ENCODE measurements at regions not wholly inside any gene's neighbourhood (a gene's known extent, or its start where the extent isn't known, plus 50 kb on each side); places are given as distances from the start of the nearest gene placed in this dataset.

GRCh38 chr16:64426131-64426666 is 695.7 kb downstream of the CDH11 start:
- DNase-seq, result no peak
- intact Hi-C loops (cut with DNase I), result no loop called here

- DNase-seq, result no peak
- intact Hi-C loops (cut with DNase I), result no loop called here
Measured at GRCh38 chr16:64425381-64425780, 696.5 kb downstream of the CDH11 start.

DNA sequence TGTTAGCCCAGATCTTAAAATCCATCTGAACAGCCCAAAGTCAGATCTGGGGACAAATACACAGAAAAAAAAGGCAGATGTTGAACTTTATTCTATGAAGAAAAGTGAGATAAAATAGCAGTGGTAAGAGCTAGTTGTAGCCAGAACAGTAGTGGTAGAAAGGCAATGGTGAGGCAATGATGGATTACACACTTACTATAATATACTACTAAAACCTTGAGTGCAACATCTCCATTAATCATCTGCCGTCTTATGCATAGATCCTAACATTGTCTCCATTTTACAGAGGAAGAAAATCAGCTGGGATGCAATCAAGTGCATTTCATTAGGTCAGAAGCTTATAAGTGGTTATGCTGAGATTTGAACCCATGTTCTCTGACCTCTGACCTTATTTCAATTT is 699.6 kb downstream of the CDH11 start:
- no peak for DNase-seq
- intact Hi-C loops (cut with DNase I), result no loop called here

- intact Hi-C loops (cut with DNase I), result no loop called here
- DNase-seq, result no peak
Measured at GRCh38 chr16:64421515-64421914, 700.3 kb downstream of the CDH11 start.

DNA sequence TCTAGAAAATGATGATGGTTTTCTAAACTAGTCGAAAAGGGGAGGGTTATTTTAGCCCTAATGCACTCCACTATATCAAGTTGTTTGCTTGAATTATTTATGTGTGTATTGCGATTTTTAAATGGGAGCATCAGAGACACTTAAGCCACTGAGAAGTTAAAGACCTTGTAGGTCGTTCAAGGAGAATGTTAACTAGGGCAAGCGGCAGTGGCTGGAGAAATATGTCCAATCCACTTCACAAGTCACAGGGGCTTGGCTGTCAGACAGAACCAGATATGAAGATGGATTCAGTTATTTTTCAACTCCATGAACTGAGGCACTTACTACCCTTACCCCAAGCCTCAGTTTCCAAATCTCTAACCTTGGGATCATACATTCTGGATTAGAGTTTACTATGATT is 702.0 kb downstream of the CDH11 start:
- intact Hi-C loops (cut with DNase I), result no loop called here
- no peak for DNase-seq

DNA sequence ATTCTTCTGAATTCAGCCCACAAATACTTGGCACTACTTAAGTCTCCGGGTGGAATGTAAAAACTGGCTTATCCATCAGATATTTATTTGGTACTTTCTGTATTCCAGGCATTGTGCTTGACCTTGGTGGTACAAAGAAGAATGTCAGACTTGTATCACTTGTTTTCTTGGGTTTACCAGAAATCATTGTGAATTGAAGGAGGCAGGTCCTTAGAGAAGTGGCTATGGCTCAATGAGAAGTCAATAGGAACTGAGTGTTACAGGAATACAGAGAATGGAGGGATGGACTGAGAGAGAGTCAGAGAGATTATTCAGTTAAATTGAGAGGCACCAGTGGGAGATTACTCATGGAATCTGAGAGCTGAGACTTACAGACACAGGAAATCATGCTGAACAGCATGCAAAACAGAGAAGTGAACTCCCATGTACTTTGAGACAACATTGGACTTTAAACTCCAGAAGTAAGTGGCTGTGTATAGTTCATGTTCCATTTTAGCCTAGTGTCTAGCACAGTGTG is 704.1 kb downstream of the CDH11 start:
- intact Hi-C loops (cut with DNase I), result no loop called here

DNA sequence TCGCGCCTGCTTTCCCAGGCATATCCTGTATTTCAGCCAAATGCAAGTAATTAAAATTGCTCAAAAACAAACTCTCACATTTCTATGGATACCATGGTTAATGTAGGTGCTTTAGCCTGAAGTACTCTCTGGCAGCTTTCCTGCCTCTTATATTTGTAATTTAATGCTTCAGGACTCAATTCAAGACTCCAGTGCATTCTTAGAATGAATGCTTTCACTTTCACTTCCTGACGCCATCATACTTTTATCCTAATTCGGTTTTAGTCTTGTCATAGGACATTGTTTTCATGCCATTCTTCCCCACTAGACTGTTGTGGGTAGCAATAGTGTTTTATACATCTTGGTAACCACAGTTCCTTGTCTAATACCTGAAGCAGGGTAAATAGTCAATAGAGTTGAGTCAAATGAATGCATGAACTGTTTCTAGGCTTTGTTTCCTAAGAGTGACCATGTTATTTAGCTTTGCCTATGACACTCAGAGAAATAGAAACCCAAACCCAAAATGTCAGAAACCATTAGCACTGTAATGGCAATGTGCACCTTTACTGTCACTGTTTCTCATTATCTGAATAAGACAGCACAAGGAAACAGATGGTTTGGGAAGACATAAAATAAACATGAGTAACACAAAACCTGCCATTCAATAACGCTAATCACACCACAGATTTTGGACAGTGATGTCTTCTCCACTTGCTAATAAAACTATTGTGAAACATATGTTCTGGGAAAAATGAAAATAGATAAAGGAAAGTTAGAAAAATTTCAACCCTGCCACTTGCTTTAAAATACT is 705.5 kb downstream of the CDH11 start:
- no peak for DNase-seq

More for the DNA sequence above, 704.1 kb downstream of the CDH11 start:
- DNase-seq, result no peak

GRCh38 chr16:64412578-64413280 is 709.1 kb downstream of the CDH11 start:
- peak in 1 of 10 donors; percentile 14 for DNase-seq
- intact Hi-C loops (cut with DNase I), result no loop called here

More for the DNA sequence above, 705.5 kb downstream of the CDH11 start:
- intact Hi-C loops (cut with DNase I), result no loop called here

GRCh38 chr16:64410306-64410705 is 711.6 kb downstream of the CDH11 start:
- no peak for DNase-seq
- intact Hi-C loops (cut with DNase I), result no loop called here

DNA sequence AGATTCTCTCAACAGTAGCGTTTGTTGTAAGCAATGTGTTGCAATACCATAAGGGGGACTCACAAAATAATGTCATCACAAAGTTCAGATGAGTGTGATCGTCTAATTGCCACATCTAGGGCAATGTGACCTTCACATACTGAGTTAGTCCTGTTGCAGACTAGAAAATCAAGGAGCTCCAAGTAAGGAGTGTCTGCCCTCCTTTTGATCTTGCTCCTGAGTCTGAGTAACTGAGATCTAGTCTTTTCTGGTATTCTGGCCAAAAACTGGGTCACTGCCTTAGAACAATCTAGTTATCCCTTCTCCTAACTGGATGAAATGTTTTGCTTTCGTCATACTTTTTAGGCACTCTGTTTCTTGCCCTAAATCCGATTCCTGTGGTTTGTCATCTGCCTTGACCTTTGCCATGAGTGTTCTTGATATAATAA is 712.1 kb downstream of the CDH11 start:
- intact Hi-C loops (cut with DNase I), result no loop called here

GRCh38 chr16:64408699-64409098 is 713.2 kb downstream of the CDH11 start:
- DNase-seq, result no peak
- intact Hi-C loops (cut with DNase I), result no loop called here

More for the DNA sequence above, 712.1 kb downstream of the CDH11 start:
- DNase-seq, result no peak

- DNase-seq, result no peak
- intact Hi-C loops (cut with DNase I), result no loop called here
Measured at GRCh38 chr16:64406770-64407181, 715.1 kb downstream of the CDH11 start.

GRCh38 chr16:64403352-64403751 is 718.5 kb downstream of the CDH11 start:
- intact Hi-C loops (cut with DNase I), result no loop called here
- no peak for DNase-seq

GRCh38 chr16:64398793-64399192 is 723.1 kb downstream of the CDH11 start:
- intact Hi-C loops (cut with DNase I), result no loop called here
- no peak for DNase-seq

GRCh38 chr16:64397945-64398508 is 723.8 kb downstream of the CDH11 start:
- no peak for DNase-seq
- intact Hi-C loops (cut with DNase I), result no loop called here

- DNase-seq, result no peak
- intact Hi-C loops (cut with DNase I), result no loop called here
Measured at GRCh38 chr16:64397042-64397441, 724.8 kb downstream of the CDH11 start.

DNA sequence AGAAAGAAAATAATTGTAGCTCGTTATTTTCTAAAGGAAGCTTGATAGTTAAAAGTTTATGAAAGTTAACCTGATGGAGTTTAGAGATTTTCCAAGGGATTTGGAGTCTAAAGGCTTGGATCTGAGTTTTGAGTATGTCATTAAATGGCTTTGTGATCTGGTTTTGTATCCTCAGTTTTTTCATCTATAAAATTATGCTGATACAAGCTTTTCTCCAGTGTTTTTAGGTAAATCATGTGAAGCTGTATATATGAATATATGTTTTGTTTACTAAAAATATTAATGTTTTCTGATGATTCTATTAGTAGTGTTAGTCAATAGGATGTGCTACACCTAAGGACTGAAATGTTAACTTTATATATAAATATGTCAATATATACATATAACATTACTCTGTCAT is 727.8 kb downstream of the CDH11 start:
- intact Hi-C loops (cut with DNase I), result no loop called here

GRCh38 chr16:64392456-64392855 is 729.4 kb downstream of the CDH11 start:
- intact Hi-C loops (cut with DNase I), result no loop called here
- no peak for DNase-seq

More for the DNA sequence above, 727.8 kb downstream of the CDH11 start:
- DNase-seq, result no peak

- intact Hi-C loops (cut with DNase I), result no loop called here
- no peak for DNase-seq
Measured at GRCh38 chr16:64391063-64391600, 730.7 kb downstream of the CDH11 start.

- no peak for DNase-seq
- intact Hi-C loops (cut with DNase I), result no loop called here
Measured at GRCh38 chr16:64390102-64390501, 731.8 kb downstream of the CDH11 start.

- DNase-seq, result no peak
- intact Hi-C loops (cut with DNase I), result no loop called here
Measured at GRCh38 chr16:64384636-64385035, 737.2 kb downstream of the CDH11 start.

All from posterior cingulate gyrus (tissue), 11 donors.